ENCODE measurements at regions not wholly inside any gene's neighbourhood (a gene's known extent, or its start where the extent isn't known, plus 50 kb on each side); places are given as distances from the start of the nearest gene placed in this dataset.
"Not testable (repeated sequence)": the region's sequence is repeated elsewhere in the genome, so short reads cannot be mapped to it uniquely, and the experiment has no call there.

DNA sequence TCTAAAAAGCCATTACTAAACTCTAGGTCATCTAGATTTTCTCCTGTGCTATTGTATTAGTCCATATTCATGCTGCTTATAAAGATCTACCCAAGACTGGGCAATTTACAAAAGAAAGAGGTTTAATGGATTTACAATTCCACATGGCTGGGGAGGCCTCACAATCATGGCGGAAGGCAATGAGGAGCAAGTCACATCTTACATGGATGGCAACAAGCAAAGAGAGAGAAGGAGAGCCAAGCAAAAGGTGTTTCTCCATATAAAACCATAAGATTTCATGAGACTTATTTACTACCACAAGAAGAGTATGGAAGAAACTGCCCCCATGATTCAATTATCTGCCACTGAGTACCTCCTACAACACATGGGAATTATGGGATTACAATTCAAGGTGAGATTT lies 69.6 kb upstream of the CCDC6 start:
- H3K4me3 ChIP-seq (ENCODE audit: low read length); H3K79me2 ChIP-seq (ENCODE audit: low read length); H3K9ac ChIP-seq (ENCODE audit: low read length); H3K27me3 ChIP-seq (ENCODE audit: low read depth, low read length); H4K20me1 ChIP-seq (ENCODE audit: insufficient read depth, low read length); H3K9me3 ChIP-seq (ENCODE audit: insufficient read depth, low read length); H3K27ac ChIP-seq (ENCODE audit: low read length); H3K4me2 ChIP-seq (ENCODE audit: low read length); H3K4me1 ChIP-seq (ENCODE audit: low read length); H3K36me3 ChIP-seq (replicated peaks; ENCODE audit: low read depth, low read length); H2AFZ ChIP-seq (ENCODE audit: low read depth, low read length): not testable (repeated sequence)

DNA sequence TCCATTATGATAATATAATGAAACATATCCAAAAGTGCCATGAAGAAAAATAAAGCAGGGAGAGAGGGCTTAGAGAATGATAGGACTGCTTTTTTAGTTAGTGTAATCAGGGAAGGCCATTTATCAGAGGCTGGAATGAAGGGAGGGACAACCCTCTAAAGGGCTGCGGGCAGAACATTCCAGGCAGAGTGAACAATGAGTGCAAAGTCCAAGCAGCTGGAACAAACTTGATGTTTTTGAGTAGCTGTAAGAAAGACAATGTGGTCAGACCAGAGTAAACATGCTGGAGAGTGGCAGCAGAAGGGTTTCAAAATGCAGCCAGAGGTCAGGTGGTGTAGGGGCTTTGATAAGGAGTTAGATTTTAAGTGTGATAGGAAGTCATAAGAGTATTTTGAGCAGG lies 65.6 kb upstream of the CCDC6 start:
- no peaks in the 10 kb centered on the region for H3K9me3 ChIP-seq (ENCODE audit: insufficient read depth, low read length)
- no peaks in the 10 kb centered on the region for H3K27me3 ChIP-seq (ENCODE audit: low read depth, low read length)
- no peaks in the 10 kb centered on the region for H4K20me1 ChIP-seq (ENCODE audit: insufficient read depth, low read length)
- peaks cover 17% of the 10 kb centered on the region for H3K4me1 ChIP-seq (ENCODE audit: low read length)
- H3K79me2 ChIP-seq (ENCODE audit: low read length): no peaks in the 10 kb centered on the region
- no peak overlapping the region for H3K4me2 ChIP-seq (ENCODE audit: low read length)
- no peak overlapping the region for H3K9ac ChIP-seq (ENCODE audit: low read length)
- TF ChIP-seq, protein P1, sequence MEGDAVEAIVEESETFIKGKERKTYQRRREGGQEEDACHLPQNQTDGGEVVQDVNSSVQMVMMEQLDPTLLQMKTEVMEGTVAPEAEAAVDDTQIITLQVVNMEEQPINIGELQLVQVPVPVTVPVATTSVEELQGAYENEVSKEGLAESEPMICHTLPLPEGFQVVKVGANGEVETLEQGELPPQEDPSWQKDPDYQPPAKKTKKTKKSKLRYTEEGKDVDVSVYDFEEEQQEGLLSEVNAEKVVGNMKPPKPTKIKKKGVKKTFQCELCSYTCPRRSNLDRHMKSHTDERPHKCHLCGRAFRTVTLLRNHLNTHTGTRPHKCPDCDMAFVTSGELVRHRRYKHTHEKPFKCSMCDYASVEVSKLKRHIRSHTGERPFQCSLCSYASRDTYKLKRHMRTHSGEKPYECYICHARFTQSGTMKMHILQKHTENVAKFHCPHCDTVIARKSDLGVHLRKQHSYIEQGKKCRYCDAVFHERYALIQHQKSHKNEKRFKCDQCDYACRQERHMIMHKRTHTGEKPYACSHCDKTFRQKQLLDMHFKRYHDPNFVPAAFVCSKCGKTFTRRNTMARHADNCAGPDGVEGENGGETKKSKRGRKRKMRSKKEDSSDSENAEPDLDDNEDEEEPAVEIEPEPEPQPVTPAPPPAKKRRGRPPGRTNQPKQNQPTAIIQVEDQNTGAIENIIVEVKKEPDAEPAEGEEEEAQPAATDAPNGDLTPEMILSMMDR (IDR thresholded peaks at IDR 0.05; ENCODE audit: low read depth, low read length): no peak
- TF ChIP-seq EZH2phosphoT487 (IDR thresholded peaks at IDR 0.05; ENCODE audit: low read depth): no peak
- no peak overlapping the region for H2AFZ ChIP-seq (ENCODE audit: low read depth, low read length)
- no peak overlapping the region for H3K4me3 ChIP-seq (ENCODE audit: low read length)
- no peak overlapping the region for H3K27ac ChIP-seq (ENCODE audit: low read length)
- H3K36me3 ChIP-seq (replicated peaks; ENCODE audit: low read depth, low read length): no peaks in the 10 kb centered on the region

DNA sequence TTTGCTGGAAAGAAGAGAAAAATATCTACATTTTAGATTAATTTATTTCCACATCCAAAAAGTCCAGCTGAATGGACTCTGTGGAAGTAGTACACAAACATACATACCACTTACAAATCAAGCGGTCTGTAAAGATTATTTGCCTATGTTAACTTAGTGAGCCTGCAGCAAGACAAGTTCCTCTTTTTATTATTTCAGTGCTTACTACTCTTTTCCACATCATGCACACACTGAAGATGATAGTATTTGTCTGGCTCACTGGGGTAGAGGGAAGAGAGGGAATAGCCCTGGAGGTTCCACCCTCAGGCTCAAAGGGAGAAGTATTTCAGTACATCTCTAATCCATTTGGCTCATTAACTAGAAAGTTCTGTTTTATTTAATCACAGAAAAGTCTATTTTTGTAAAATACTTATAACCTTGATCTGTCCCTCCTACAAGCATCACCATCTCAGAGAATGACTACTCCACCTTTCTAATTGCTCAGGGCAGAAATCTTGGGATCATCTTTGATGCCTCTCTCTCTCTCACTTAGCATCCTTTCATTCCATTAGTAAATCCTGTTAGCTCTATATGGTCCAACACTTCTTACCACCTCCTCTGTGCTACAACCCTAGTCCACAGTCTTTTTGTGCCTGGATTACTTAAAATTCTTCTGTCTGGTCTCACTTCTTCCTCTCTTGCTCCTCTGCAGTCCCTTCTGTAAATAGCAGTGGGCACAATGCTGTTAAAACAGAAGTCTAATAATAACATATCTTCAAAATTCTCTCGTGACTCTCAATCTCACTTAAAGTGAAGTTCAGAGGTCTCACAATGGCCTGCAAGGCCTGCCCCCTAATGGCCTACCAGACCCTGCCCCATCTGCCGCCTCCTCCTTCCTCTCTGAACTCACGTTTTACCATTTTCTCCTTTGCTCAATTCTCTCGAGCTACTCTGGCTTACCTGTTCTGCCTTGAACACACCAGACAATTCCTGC lies 64.3 kb upstream of the CCDC6 start:
- Histone ChIP-seq H3K36me3 (replicated peaks; ENCODE audit: low read depth, low read length) (no peaks in the 10 kb centered on the region), H3K9me3 (ENCODE audit: insufficient read depth, low read length) (no peaks in the 10 kb centered on the region), H3K27me3 (ENCODE audit: low read depth, low read length) (no peaks in the 10 kb centered on the region), H3K4me2 (ENCODE audit: low read length) (peak overlapping the region; percentile 70), H4K20me1 (ENCODE audit: insufficient read depth, low read length) (no peaks in the 10 kb centered on the region), H3K9ac (ENCODE audit: low read length) (0 out of 2 replicates have a peak overlapping the region, but pooled peaks have one; percentile 26), H3K79me2 (ENCODE audit: low read length) (no peaks in the 10 kb centered on the region), H3K27ac (ENCODE audit: low read length) (peak overlapping the region; percentile 74), H3K4me3 (ENCODE audit: low read length) (no peak overlapping the region), H2AFZ (ENCODE audit: low read depth, low read length) (peak overlapping the region; percentile 31; the same call in 1 of the 2 replicates), H3K4me1 (ENCODE audit: low read length) (peaks cover 17% of the 10 kb centered on the region)
- no peak for TF ChIP-seq EZH2phosphoT487 (IDR thresholded peaks at IDR 0.05; ENCODE audit: low read depth)
- TF ChIP-seq, protein P1 (IDR thresholded peaks at IDR 0.05; ENCODE audit: low read depth, low read length): peak; percentile 39

DNA sequence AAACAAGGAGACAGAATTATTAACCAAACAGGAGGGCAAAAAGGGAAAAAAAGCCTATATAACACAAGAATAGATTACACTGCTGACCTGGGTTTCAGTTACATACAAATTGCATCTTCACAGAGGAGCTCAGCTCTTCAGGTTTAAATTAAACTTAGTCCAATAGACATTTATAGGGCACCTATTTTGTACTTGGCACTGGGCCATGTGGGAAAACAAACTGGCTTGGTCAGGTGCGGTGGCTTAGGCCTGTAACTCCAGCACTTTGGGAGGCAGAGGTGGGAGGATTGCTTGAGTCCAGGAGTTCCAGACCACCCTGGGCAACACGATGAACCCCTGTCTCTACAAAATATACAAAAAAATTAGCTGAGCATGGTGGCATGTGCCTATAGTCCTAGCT lies 62.3 kb upstream of the CCDC6 start:
- Histone ChIP-seq H3K9ac (ENCODE audit: low read length) (no peak overlapping the region), H3K27ac (ENCODE audit: low read length) (no peak overlapping the region), H3K9me3 (ENCODE audit: insufficient read depth, low read length) (no peaks in the 10 kb centered on the region), H3K27me3 (ENCODE audit: low read depth, low read length) (no peaks in the 10 kb centered on the region), H4K20me1 (ENCODE audit: insufficient read depth, low read length) (no peaks in the 10 kb centered on the region), H3K4me1 (ENCODE audit: low read length) (peaks cover 17% of the 10 kb centered on the region), H3K79me2 (ENCODE audit: low read length) (no peaks in the 10 kb centered on the region), H3K4me3 (ENCODE audit: low read length) (no peak overlapping the region), H3K4me2 (ENCODE audit: low read length) (no peak overlapping the region), H2AFZ (ENCODE audit: low read depth, low read length) (no peak overlapping the region), H3K36me3 (replicated peaks; ENCODE audit: low read depth, low read length) (no peaks in the 10 kb centered on the region)
- no peak for TF ChIP-seq EZH2phosphoT487 (IDR thresholded peaks at IDR 0.05; ENCODE audit: low read depth)
- TF ChIP-seq, protein P1 (IDR thresholded peaks at IDR 0.05; ENCODE audit: low read depth, low read length): no peak
